ENCODE measurements at regions not wholly inside any gene's neighbourhood (a gene's known extent, or its start where the extent isn't known, plus 50 kb on each side); places are given as distances from the start of the nearest gene placed in this dataset.

DNA sequence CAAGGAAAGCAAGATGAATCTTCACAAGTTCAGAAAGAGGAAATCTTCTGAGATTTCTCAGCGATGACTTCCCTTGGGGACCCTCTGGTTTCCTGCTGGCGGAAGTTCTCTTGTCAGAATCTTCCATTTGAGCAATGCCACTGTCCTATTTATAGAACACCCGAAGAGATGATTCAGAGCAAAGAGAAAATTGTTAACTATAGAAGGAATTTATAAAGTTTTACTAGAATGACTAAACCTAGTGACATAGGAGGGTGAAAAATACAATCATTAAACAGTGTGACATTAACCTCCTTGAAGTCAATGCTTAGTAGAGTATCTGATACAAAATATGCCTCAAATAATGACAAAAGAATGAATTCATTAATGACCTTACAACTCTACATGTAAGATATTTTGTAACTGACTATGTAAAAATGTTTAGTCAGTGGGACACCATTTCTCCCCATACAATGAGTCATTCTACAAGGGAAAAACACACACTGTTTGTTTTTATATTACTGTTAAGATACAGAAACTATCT is 206.5 kb upstream of the CNTNAP2 start:
- no peaks in the 10 kb centered on the region for H3K36me3 Mint-ChIP-seq (ENCODE audit: low read depth)
- no peaks in the 10 kb centered on the region for H3K9me3 Mint-ChIP-seq
- no peak overlapping the region for H3K27ac Mint-ChIP-seq
- TF ChIP-seq, protein P1, sequence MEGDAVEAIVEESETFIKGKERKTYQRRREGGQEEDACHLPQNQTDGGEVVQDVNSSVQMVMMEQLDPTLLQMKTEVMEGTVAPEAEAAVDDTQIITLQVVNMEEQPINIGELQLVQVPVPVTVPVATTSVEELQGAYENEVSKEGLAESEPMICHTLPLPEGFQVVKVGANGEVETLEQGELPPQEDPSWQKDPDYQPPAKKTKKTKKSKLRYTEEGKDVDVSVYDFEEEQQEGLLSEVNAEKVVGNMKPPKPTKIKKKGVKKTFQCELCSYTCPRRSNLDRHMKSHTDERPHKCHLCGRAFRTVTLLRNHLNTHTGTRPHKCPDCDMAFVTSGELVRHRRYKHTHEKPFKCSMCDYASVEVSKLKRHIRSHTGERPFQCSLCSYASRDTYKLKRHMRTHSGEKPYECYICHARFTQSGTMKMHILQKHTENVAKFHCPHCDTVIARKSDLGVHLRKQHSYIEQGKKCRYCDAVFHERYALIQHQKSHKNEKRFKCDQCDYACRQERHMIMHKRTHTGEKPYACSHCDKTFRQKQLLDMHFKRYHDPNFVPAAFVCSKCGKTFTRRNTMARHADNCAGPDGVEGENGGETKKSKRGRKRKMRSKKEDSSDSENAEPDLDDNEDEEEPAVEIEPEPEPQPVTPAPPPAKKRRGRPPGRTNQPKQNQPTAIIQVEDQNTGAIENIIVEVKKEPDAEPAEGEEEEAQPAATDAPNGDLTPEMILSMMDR (IDR thresholded peaks at IDR 0.05): no peak
- H3K27me3 Mint-ChIP-seq (ENCODE audit: low read depth, poor library complexity): no peaks in the 10 kb centered on the region
- no peak for DNase-seq
- H3K4me3 Mint-ChIP-seq: no peak overlapping the region
- H3K4me1 Mint-ChIP-seq: no peaks in the 10 kb centered on the region

DNA sequence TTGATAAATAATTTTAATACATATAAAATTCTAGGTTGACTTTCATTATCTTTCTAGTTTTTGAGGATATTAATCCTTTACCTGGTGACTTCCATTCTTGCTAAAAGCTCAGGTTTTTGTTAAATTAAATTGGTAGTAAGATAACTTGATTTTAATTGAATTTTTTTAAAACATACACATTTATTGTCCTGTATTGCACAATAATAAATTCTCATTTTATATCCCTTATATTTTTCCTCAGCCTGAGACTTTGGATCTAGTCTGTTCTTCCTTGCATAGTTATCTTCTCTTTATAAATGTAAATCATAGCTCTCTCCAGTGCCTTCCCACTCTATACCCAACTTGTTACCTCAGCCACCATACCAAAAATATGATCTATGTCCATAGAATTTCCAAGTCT is 212.9 kb upstream of the CNTNAP2 start:
- no peak overlapping the region for H3K27ac Mint-ChIP-seq
- TF ChIP-seq, protein P1 (IDR thresholded peaks at IDR 0.05): no peak

DNA sequence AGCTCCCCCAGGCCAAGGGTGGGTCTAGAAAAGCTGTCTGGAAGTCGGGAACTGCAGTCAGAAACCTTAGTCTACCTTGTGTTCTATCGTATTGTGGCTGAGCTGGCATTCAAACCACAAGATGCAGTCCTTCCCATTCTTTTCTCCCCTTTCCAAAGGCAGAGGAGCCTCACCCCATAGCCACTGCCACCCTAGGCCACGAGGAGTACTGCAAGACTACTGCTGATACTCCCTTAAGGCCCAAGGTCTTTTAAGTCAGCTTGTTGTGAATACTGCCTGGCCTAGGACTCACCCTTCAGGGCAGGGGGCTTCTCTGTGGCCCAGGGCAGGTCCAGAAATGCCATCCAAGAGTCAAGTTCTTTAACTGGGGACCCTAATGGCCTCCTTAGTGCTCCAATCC is 214.5 kb upstream of the CNTNAP2 start:
- no peaks in the 10 kb centered on the region for H3K27me3 Mint-ChIP-seq (ENCODE audit: low read depth, poor library complexity)
- H3K9me3 Mint-ChIP-seq: peaks cover 12% of the 10 kb centered on the region
- DNase-seq: no peak
- H3K27ac Mint-ChIP-seq: no peak overlapping the region
- TF ChIP-seq, protein P1 (IDR thresholded peaks at IDR 0.05): no peak
- H3K36me3 Mint-ChIP-seq (ENCODE audit: low read depth): no peaks in the 10 kb centered on the region
- no peak overlapping the region for H3K4me3 Mint-ChIP-seq
- no peaks in the 10 kb centered on the region for H3K4me1 Mint-ChIP-seq

More for the DNA sequence above, 212.9 kb upstream of the CNTNAP2 start:
- Mint-ChIP-seq H3K9me3 (peaks cover 5% of the 10 kb centered on the region), H3K27me3 (ENCODE audit: low read depth, poor library complexity) (no peaks in the 10 kb centered on the region), H3K4me3 (no peak overlapping the region), H3K36me3 (ENCODE audit: low read depth) (no peaks in the 10 kb centered on the region), H3K4me1 (no peaks in the 10 kb centered on the region)
- no peak for DNase-seq

DNA sequence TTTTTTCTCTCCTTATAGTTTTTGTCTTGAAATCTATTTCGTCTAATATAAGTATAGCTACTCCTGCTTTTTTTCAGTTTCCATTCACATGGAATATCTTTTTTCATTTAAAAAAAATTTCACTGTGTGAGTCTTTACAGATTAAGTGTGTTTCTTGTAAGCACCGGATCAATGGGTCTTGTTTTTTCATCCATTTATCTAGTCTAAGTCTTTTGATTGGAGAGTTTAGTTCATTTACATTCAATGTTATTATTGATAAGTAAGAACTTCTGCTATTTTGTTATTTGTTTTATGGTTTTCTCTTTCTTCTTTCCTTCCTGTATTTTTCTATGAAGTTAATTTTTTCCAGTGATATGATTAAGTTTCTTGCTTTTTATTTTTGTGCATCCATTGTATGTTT is 216.7 kb upstream of the CNTNAP2 start:
- no peaks in the 10 kb centered on the region for H3K4me1 Mint-ChIP-seq
- H3K36me3 Mint-ChIP-seq (ENCODE audit: low read depth): no peaks in the 10 kb centered on the region
- H3K4me3 Mint-ChIP-seq: no peak overlapping the region
- DNase-seq: no peak
- H3K27ac Mint-ChIP-seq: no peak overlapping the region
- H3K27me3 Mint-ChIP-seq (ENCODE audit: low read depth, poor library complexity): no peaks in the 10 kb centered on the region
- H3K9me3 Mint-ChIP-seq: peaks cover 17% of the 10 kb centered on the region
- TF ChIP-seq, protein P1 (IDR thresholded peaks at IDR 0.05): no peak

DNA sequence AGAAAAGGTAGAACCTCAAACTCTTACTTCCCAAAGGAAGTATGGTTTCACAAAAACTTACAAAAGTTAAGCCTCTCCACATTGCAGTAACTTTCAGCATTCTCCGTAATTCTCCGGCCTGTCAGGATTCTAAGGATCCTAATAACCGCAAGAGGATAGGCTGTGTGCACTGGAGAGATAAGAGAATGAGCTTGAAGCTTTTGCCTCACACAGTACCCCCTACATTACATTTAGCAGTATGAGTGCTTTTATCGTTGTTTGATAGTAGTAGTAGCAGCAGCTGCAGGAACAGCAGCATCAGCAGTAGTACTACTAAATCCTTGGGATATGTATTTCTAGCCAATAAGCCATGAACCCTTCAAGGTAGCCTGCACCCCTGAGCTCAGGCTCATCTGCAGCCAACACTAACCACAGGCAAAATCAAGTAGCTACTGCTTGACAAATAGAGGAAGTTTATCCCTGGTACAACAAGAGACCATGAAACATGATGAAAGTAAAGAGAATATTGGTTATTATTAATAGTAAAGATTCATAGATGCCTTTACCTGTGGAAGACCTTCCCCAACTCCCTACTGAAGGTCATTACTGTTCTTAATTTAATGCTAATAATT is 222.6 kb upstream of the CNTNAP2 start:
- Mint-ChIP-seq H3K36me3 (ENCODE audit: low read depth) (no peaks in the 10 kb centered on the region), H3K4me1 (no peaks in the 10 kb centered on the region), H3K9me3 (peaks cover 12% of the 10 kb centered on the region), H3K27ac (no peak overlapping the region), H3K4me3 (no peak overlapping the region), H3K27me3 (ENCODE audit: low read depth, poor library complexity) (no peaks in the 10 kb centered on the region)
- DNase-seq: no peak
- TF ChIP-seq, protein P1 (IDR thresholded peaks at IDR 0.05): no peak

Measured in nephron progenitor cell (in vitro differentiated cells).